ENCODE measurements at regions not wholly inside any gene's neighbourhood (a gene's known extent, or its start where the extent isn't known, plus 50 kb on each side); places are given as distances from the start of the nearest gene placed in this dataset.

DNA sequence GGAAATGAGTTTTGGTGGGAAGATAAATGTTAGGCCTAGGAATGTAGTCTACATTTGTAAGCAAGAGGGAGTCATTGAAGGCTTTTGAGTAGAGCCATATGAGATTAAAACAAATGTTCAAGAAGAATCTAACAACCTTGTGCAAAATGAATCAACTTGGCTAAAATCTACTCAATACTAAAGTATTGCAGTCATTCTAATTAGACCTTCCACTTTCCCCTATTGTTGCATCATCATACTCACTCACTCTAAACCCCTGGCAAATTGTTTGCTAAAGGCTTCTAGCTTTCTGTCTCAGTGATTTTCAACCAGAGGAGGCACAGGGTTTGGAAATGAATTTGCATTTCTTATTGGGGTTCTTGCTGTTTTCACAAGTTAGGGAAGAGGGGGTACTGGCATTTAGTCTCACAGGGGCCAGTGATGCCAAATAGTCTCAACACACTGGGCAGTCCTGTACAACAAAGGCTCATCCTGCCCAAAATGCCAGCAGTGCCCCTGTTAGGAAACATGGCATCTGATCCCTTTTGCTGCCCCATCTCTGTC, 85.3 kb downstream of the SEC16B start:
- TF ChIP-seq, protein P1, sequence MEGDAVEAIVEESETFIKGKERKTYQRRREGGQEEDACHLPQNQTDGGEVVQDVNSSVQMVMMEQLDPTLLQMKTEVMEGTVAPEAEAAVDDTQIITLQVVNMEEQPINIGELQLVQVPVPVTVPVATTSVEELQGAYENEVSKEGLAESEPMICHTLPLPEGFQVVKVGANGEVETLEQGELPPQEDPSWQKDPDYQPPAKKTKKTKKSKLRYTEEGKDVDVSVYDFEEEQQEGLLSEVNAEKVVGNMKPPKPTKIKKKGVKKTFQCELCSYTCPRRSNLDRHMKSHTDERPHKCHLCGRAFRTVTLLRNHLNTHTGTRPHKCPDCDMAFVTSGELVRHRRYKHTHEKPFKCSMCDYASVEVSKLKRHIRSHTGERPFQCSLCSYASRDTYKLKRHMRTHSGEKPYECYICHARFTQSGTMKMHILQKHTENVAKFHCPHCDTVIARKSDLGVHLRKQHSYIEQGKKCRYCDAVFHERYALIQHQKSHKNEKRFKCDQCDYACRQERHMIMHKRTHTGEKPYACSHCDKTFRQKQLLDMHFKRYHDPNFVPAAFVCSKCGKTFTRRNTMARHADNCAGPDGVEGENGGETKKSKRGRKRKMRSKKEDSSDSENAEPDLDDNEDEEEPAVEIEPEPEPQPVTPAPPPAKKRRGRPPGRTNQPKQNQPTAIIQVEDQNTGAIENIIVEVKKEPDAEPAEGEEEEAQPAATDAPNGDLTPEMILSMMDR (conservative IDR thresholded peaks at IDR 0.05; ENCODE audit: low read depth, low read length) = no peak
- TF ChIP-seq EZH2 (IDR thresholded peaks at IDR 0.05; ENCODE audit: low read length, unreplicated experiment) = no peak

Measured in PC-3 (cell line).